Left forelimb (tissue), 1 donor: ENCODE measurements at regions not wholly inside any gene's neighbourhood (a gene's known extent, or its start where the extent isn't known, plus 50 kb on each side); places are given as distances from the start of the nearest gene placed in this dataset.

Source experiments
- DNase-seq: peaks from one replicate; pipeline ENCODE4 v3.0.0-alpha.2; 2018; ENCODE audit warnings: low spot score

DNA sequence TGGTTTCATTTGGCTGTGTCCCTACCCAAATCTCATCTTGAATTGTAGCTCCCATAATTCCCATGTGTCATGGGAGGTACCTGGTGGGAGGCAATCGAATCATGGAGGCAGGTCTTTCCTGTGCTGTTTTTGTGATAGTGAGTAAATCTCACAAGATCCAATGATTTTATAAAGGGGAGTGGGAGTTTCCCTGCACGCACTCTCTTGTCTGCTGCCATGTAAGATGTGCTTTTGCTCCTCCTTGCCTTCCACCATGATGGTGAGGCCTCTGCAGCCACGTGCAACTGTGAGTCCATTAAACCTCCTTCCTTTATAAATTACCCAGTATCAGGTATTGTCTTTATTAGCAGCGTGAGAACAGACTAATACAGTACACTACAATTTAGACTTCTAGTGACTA, 67.5 kb upstream of the LINC01488 start:
- no peak for DNase-seq

DNA sequence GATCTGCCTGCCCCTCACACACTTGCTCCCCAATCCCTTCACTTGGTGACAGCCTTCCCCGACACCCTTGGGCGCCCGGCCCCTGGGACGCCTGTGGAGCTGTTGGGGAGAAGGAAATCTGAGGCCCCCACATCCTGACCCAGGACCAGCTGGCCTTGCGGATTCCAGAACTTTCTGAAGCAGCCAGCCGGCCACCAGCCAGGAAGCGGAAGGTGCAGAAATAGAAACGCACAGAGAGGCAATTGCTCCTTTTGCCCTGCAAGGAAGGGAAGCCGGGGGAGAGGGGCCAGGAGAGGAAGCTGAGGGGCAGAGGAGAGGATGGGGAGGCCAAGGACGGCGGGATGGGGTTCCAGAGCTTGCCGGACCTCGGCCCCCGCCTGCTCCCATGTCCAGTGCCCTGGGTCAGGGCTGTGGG, 66.7 kb upstream of the LINC01488 start:
- DNase-seq, result no peak

DNA sequence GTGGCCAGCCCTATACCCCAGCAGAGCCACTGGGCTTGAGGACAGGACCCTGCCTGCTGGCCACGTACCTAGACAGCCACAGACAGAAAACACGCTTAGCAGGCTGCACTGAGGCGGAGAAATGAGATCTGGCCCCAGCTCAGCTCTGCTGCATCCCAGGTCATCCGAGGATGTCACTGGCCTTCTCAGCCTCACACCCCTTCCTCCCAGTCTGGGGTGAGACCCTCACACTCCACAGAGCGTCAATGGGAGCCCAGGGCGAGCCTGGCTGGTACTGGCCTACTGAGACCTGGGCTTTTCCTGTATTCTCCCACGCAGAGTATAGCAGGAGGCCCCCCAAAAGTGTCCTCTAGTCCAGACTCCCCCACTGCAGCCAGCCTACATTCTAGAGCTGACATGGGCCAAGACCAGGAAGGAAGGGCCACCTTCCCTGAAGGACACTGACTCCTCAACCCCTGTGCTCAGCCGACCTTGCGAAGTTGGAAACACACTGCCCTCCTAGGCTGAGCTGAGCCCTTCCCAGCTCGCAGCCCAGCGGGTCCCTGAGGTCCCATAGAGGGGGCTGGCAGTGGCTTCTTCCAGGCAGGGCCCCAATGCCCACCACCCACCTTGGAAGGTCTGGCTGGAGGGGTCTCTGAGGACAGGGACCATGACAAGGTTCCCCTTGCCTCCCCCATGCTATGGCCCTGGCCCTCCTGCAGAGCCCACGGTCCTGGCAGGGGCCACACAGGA, 65.9 kb upstream of the LINC01488 start:
- no peak for DNase-seq

DNA sequence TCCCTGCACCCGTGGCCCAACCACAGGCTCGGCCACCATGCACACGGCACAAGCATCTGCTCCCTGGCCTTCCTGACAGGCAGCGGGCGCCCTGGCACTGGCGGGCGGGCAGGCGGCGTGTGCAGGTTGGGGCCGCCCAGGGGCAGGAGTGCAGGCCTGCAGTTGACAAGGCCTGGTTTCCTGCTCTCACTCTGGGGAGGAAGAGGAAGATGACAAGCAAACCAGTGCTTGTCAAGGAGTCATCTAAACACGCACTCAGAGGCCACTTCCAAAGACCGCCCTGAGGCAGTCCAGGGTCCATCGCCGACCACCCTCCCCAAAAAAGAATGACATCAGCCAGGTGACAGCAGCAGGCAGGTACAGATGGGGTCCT, 65.3 kb upstream of the LINC01488 start:
- no peak for DNase-seq

DNA sequence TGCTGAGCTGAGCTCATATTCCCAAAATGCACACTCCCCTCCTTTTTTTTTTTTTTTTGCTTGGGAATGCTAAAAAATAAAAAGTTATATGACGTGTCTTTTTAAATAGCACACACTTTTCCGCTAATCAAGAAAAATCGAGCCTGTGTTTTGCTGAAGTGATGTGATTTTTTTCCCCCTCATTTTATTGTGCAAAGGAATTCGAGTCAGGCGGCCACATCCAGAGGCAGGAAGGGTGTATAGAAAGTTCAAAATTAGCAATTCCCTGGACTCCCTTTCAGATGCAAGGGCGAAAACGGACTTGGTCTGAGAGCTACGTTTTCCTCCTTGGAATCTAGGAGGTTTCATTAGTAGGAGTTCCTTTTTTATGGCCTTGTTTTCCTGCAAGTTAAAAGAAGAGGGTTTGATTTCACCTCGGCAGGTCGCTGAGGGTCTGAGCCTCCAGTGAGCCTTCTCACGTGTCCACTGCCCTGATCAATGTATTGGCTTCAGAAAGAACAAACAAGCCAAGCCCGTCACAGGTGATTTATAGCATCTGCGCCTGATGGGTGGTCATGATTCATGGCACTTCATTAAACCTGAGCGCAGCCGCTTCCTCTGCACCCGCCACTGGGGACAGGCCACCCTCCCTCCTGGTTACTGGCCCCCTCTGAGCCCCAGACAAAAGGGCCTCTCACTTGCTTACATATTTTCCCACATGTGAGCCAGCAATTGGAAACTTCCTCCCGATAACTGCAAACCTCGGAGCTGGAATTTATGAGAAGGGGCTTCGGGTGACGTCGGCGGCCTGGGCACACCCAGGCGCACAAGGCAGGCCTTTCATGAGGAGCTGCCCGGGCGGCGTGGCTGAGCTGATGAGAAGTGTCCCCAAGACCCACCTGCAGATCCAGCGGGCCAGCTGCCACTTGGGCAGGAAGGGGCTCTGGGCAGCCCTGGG, 64.4 kb upstream of the LINC01488 start:
- no peak for DNase-seq

DNA sequence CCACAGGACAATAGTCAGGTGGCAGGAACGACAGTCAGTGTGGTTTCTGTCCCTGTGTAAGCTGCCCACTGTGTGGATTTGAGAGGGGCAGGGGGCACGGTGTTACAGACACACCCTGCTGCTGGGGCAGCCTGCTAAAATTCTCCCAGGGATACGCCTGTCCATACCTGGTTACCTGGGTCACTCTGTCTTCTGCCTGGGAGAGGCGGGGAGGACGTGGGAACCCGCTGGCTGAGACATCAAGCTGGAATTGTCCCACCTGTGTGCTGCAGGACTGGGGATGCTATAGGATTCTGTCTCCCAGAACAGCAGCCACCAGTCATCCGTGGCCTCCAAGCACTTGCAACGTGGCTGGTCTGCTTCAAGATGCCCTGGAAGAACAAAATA, 63.8 kb upstream of the LINC01488 start:
- no peak for DNase-seq

DNA sequence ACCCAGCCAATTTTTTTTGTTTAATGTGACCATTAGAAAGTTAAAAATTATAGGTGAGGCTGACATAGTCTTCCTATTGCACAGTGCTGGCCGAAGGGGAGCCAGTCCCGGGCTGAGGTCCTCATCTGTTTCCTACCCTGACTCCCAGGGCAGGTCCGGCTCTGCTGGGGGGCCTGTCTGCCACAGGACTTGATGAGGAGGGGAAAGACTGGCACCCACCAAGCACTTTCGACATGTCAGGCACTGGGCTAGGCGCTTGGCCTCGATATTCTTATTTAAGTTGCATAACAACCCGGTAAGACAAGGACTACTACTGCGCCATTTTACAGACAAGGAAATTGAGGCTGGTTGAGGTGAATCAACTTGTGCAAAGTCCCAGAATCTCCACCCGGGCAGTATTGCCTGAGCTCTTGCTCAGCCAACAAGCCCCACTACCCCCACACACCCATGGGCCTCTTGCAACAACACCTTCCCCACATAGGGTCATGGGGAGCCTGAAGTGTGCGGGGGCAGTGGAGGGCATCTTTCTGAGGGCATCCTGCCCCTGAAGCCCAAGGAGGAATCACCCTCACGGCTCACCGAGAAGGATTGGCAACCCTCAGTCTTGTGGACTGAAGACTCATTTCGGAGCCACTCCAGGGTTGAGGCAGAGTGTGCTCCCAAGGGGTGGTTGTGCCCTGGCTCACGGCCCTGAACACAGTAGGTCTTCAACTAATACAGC, 62.7 kb upstream of the LINC01488 start:
- DNase-seq, result no peak

DNA sequence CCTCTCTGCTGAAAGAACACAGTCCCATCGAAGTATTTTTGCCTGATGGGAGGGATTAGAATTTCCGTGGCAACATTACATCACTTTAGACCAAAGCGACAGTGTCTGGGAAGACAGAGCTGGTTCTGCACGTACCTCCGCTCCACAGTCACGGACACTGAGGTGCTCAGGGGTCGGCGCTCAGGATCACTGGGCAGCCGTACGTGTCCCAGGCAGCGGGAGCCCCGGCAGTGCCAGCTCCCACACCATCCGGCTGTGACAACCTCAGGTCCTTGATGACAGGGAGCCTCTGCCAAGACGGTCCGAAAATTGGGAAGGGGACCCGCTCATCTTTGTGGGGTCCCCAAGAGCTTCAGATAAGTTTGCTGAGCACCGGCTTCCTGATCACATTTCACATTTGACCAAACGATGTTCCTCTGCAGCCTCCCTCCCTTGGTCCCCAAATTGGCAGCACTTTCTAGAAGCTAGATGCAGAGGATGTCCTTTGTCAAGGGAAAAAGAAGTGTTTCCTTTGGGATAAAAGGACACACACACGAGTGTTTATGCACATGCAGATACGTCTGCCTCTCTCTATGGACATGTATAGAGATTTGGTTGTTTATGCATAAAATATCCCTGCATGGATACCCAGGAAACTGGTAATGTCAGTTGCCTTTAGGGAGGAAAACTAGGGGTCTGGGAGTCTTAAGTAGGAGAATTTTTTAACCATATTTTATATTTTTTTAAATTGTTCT, 61.6 kb upstream of the LINC01488 start:
- DNase-seq, result no peak

DNA sequence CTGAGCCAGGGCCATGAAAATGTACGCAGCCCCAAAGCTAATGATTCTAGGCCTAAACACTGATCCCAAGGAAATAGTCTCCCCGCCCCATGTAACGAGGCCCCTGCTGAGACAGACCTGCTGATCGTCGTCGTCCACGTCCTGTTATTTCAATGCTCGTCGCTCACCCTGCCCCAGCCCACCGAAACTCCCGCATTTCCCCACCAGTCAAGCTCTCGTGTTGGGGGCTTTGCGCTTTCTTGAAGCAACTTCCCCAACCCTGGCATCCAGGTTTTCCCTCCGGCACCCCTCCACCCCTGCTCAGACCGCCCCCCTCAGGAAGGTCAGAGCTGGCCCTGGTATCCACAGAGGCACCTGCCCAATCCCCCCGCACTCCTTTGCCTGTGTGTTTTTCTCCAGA, 58.8 kb upstream of the LINC01488 start:
- no peak for DNase-seq

DNA sequence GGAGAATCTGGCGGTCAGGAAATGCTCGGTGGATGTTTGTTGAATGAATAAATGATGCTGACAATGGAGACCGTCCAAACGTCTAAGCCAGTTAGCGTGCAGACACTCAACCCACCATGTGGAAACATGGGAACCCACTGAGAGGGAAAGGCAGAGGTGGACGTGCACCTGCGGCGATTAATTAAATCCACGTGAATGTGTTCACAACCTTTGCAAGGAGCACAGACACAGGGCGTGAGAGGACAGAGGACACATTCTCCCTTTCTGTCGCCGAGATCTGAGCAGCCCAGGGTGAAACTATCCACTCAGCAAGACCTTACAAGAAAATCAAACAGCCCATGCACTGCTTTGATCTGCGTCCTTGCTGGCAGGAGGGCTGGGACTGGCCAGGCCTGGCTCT, 58.3 kb upstream of the LINC01488 start:
- DNase-seq, result no peak

DNA sequence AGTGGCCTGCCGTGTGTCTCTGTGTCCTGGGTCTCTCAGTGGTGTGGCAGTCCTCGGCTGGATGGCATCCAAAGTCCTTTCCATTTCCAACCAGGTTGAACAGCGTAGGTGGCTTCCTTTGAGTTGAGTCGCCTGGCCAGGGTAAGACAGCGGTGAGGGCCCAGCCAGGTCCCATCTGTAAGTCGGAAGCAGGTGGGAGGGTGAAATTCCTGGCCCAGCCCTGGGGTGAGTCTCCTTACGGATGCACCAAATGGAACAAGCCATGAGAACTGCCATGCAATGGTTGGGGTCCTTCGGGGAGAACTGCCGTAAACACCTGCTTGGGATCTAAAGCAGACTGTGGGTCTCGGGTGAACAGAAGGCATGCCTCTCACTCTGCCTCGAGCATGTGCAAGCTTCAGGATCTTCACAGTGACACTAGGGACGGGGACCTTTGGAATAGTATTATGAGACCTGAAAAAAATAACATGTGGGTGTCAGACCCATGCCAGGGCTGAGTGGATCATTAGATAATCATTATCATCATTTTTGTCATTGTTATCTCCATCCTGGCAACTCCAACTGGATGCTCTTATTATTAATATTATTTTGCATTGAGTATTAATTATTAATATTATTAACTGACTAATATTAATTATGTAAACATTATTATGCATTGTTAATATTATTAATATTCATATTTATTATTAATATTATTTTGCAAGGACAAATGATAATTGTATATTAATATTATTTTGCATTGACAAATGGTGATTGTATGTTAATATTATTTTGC, 57.7 kb upstream of the LINC01488 start:
- no peak for DNase-seq

DNA sequence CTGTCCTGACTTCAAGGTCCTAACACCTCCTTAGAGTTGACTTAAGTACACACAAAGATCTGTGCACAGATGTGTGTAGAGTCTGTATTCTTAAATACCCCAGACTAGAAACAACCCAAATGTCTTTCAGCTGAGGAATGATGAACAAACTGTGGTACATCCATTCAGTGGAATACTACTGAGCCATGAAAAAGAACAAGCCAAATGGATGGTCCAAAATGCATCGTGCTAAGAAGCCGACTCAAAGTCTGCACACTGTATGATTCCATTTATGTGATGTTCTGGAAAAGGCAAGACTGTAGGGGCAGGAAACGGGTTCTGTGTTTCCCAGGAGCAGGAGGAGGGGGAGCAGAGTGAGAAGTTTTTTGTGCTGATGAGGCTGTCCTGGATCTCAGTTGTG, 56.7 kb upstream of the LINC01488 start:
- no peak for DNase-seq

DNA sequence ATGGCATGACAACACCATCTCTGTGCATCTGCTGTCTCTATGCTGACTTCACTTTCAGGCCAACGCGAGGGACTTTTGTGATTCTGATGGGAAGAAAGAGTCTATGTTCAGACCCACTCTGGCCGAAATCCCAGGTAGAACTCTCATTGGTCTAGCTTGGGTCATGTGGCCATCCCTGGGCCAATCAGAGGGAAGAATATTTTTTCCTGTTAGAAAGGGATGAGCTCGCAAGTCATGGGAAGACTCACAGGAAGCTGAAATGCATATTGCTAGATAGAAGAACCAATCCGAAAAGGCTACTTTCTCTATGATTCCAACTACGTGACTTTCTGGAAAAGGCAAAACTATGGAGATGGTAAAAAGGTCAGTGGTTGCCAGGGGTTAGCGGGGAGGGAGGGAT, 56.0 kb upstream of the LINC01488 start:
- no peak for DNase-seq

DNA sequence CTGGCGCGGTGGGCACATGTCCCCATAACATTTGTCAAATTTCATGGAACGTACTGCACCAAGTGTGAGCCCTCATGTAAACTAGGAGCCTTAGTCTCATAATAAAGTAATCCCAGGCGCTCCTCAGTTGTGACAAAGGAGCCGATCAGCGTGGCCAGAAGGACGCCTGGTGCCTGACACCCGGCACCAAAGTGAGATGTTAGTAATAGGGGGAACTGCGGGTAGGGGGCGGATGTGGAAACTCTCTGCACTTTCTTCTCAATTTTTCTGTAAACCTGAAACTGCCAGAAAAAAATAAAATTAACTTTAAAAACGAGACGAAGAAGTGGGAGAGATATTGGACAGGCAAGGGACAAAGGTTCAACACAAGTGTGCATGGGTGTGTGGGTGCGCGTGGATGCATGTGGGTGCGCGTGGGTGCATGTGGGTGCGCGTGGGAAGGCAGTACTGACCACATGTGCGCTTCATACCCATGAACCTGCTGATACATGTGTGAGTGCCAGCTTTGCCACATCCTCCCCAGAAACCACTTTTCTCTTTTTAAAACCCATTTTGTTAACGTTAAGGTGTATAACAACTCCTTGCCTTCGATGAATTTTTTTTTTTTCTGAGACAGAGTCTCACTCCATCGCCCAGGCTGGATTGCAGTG, 55.4 kb upstream of the LINC01488 start:
- DNase-seq, result no peak

DNA sequence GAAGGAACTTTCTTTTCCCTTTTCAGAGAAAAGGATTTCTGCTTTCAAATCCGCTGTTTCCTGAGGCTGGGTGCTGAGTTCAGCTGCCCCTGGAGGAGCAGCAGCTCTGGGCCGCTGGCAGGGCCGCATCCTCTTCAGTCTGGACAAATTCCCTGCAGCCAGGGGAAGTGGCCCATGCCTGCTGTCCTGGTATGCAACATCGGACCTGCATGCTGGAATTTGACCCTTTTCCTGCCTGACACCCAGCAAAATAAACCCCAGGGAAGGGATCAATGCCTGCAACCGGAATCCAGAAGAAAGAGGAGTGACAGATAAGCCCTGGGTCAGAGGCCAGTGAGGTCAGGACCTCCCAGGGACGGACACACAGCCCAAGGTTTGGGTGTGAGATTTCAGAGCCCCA, 54.1 kb upstream of the LINC01488 start:
- DNase-seq, result no peak

DNA sequence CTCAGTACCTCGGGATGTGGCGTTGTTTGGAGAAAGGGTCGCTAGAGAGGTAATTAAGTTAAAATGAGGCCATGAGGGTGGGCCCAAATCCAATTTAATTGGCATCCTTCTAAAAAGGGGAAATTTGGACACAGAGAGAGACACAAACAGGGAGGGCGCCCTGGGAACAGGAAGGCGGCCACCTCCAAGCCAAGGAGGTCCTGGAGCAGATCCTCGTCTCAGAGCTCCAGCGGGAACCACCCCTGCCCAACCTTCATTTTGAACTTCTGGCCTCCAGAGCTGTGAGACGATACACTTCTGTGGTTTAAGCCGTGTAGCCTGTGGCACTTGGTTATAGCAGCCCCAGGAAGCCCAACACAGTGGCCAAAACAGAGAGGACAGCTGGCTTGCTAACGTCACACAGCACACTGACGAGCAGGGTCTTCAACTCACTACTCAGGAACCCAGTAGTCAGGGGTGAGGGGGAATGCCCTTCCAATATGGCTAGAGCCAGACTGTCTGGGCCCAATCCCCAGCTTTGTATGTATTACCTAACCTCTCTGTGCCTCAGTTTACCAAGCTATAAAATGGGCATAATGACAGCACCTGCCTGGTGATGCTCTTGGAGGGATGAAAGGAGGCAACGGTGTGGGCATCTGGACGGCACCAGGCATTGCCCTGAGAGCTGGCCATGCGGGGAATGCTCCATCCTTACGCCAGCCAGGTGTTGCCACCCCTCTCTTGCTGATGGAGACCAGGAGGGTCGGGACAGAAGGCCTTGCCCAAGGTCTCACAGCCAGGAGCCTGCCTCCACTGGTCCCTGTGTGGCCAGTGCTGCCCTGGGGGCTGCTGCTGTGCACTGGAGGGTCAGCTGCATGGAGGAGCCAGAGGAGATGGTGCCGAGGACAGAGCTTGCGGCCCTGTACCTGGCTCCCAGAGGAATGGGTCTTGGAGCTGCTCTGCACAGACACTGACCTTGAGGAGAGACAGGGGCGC, 53.3 kb upstream of the LINC01488 start:
- no peak for DNase-seq

DNA sequence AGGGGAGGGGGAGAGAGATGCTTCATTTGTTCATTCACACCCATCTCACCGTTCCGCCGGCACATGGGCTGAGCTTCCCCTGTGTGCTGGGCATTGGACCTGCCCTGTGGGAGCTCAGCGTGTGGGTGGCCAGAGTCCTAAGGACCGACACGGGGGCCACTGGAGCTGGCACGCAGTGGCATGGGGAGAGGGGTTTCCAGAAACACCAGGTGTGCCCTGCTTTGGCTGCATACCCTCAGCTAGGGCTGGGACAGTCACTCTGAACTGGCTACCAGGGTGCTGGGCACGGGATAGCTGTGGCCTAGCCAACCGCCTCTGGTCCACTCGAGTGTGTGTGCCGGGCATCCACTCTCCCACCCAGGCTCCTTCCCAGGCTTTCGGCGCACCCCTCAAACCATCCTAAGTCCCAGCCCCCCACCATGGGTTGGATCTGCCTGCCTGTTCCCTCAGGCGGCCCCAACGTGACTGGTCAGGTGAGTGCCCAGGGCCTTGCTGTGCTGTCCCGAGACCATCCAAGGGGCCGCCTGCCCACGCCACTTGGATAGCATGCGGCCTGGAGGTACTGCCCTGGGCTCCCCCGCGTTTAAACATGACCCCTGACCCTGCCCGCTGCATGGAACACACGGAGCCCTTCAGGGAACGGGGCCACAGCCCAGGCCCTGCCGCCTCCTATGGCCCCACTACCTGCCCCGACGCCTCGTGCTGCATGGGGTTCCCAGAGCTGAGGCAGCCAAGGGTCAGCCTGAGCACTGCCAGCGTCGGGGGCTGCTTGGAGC, 51.6 kb upstream of the LINC01488 start:
- no peak for DNase-seq

DNA sequence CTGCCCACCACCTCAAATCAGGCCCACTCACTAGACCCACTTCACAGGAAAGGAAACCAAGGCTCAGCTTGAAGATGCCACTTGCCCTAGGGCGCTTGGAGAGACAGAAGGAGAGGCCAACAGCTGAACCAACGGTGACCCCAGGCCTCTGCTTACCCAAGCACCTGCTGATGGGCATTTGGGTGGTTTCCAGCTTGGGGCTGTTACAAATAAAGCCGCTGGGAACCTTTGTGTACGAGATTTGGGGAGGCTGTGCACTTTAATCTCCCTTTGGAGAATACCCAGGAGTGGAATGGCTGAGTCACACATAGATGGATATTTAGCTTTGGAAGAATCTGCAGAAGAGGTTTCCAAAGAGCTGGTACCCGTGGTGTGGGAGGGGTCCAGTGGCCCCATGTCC, 50.9 kb upstream of the LINC01488 start:
- DNase-seq, result no peak

DNA sequence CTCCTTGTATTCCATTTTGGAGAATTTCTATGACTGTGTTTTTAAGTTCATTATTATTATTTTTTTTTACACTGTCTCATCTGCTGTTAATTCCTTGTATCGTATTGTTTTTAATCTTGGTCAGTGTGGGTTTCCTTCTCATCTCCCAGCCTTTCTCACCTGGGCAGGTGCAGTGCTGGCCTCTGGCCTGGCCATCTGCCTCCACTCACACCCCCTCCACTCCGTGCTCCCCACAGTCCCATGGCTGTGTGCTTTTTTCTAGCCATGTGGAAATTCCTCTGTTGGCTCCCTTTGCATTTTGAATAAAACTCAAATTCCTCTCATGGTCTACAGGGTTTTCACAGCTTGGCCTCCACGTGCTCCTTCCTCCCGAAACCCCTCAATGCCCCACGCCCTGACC, 50.3 kb upstream of the LINC01488 start:
- no peak for DNase-seq
